ENCODE measurements at regions not wholly inside any gene's neighbourhood (a gene's known extent, or its start where the extent isn't known, plus 50 kb on each side); places are given as distances from the start of the nearest gene placed in this dataset.

DNA sequence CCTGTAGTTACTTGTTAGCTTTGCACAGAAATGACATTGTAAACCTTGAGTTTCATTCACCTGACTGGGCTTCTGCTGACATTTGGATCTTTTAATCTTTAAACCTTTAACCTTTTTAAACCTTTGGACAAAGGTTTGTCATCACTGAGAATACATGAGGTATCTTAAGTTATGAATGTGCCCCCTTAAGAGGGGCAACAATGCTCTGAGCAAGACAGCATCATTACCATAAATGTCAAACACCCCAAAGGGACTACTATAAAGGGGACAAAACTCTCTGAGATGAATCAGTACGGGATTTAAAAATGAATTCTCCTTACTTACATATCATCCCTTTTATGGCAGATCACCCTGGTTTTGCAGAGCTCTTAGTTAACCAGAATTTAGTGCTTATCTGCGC, 203.3 kb downstream of the COG6 start:
- H3K4me1 Mint-ChIP-seq (ENCODE audit: low read depth, unreplicated experiment) = no peaks in the 10 kb centered on the region
- TF ChIP-seq, protein P1, sequence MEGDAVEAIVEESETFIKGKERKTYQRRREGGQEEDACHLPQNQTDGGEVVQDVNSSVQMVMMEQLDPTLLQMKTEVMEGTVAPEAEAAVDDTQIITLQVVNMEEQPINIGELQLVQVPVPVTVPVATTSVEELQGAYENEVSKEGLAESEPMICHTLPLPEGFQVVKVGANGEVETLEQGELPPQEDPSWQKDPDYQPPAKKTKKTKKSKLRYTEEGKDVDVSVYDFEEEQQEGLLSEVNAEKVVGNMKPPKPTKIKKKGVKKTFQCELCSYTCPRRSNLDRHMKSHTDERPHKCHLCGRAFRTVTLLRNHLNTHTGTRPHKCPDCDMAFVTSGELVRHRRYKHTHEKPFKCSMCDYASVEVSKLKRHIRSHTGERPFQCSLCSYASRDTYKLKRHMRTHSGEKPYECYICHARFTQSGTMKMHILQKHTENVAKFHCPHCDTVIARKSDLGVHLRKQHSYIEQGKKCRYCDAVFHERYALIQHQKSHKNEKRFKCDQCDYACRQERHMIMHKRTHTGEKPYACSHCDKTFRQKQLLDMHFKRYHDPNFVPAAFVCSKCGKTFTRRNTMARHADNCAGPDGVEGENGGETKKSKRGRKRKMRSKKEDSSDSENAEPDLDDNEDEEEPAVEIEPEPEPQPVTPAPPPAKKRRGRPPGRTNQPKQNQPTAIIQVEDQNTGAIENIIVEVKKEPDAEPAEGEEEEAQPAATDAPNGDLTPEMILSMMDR (IDR thresholded peaks at IDR 0.05; ENCODE audit: insufficient read depth in 1 of 2, low read depth in 1 of 2, low read length in 1 of 2, severe bottlenecking in 1 of 2, unreplicated experiment in 1 of 2) = no peak
- no peak overlapping the region for H3K27ac Mint-ChIP-seq (ENCODE audit: unreplicated experiment)
- no peak for DNase-seq
- H3K4me1 ChIP-seq = peaks cover 4% of the 10 kb centered on the region; the same call in 1 of the 2 replicates
- H3K36me3 ChIP-seq (ENCODE audit: control insufficient read depth, insufficient read depth, low read length) = no peaks in the 10 kb centered on the region
- H3K9me3 Mint-ChIP-seq (ENCODE audit: unreplicated experiment) = no peaks in the 10 kb centered on the region
- H3K9me3 ChIP-seq = 0 out of 2 replicates have a peak, but pooled peaks cover 3% of the 10 kb centered on the region
- H3K36me3 Mint-ChIP-seq (ENCODE audit: insufficient read depth, unreplicated experiment) = no peaks in the 10 kb centered on the region
- H3K4me3 ChIP-seq (ENCODE audit: low read depth, low read length) = no peak overlapping the region
- CTCF ChIA-PET = no interaction called here
- H3K27me3 ChIP-seq (replicated peaks; ENCODE audit: control insufficient read depth, insufficient read depth, low read length) = no peaks in the 10 kb centered on the region; the same call in 1 of the 2 replicates
- intact Hi-C loops (cut with micrococcal nuclease; ENCODE audit: unreplicated experiment) = no loop called here
- no TSS peak for BruUV-seq (replicated peaks)
- H3K27me3 Mint-ChIP-seq (ENCODE audit: insufficient read depth, unreplicated experiment) = peaks cover 6% of the 10 kb centered on the region
- POLR2A ChIA-PET = no interaction called here
- no peak overlapping the region for H3K4me3 Mint-ChIP-seq (ENCODE audit: unreplicated experiment)

DNA sequence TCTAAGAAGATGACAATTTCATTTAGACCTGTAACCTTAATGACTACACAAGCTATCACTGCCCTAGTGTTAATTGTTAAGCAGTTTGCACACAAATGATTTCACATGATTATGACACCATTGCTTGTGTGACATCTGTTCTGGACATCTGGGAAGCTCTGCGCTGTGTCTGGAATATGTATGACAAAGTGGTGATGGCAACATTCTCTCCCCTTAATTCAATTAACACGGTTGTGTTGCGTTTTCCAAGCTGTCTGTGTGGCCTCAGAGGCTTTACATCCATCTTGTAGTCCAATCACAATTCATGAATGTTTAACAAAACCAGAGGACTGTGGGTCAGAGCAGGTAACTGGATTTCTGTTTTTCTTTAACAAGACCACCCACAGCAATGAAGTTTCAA, 204.4 kb downstream of the COG6 start:
- no peak for DNase-seq
- no peak overlapping the region for H3K4me3 Mint-ChIP-seq (ENCODE audit: unreplicated experiment)
- H3K27me3 Mint-ChIP-seq (ENCODE audit: insufficient read depth, unreplicated experiment) = peaks cover 6% of the 10 kb centered on the region
- H3K27ac Mint-ChIP-seq (ENCODE audit: unreplicated experiment) = no peak overlapping the region
- Histone ChIP-seq H3K27me3 (replicated peaks; ENCODE audit: control insufficient read depth, insufficient read depth, low read length) (no peaks in the 10 kb centered on the region; the same call in 1 of the 2 replicates), H3K4me3 (ENCODE audit: low read depth, low read length) (no peak overlapping the region), H3K4me1 (peaks cover 4% of the 10 kb centered on the region; the same call in 1 of the 2 replicates), H3K9me3 (0 out of 2 replicates have a peak, but pooled peaks cover 3% of the 10 kb centered on the region), H3K36me3 (ENCODE audit: control insufficient read depth, insufficient read depth, low read length) (no peaks in the 10 kb centered on the region)
- ChIA-PET CTCF (no interaction called here), POLR2A (no interaction called here)
- no peaks in the 10 kb centered on the region for H3K9me3 Mint-ChIP-seq (ENCODE audit: unreplicated experiment)
- H3K36me3 Mint-ChIP-seq (ENCODE audit: insufficient read depth, unreplicated experiment) = no peaks in the 10 kb centered on the region
- intact Hi-C loops (cut with micrococcal nuclease; ENCODE audit: unreplicated experiment) = no loop called here
- no peaks in the 10 kb centered on the region for H3K4me1 Mint-ChIP-seq (ENCODE audit: low read depth, unreplicated experiment)
- BruUV-seq (replicated peaks) = no TSS peak
- TF ChIP-seq, protein P1 (IDR thresholded peaks at IDR 0.05; ENCODE audit: insufficient read depth in 1 of 2, low read depth in 1 of 2, low read length in 1 of 2, severe bottlenecking in 1 of 2, unreplicated experiment in 1 of 2) = no peak

- Mint-ChIP-seq H3K9me3 (ENCODE audit: unreplicated experiment) (no peaks in the 10 kb centered on the region), H3K27me3 (ENCODE audit: insufficient read depth, unreplicated experiment) (peaks cover 11% of the 10 kb centered on the region), H3K27ac (ENCODE audit: unreplicated experiment) (no peak overlapping the region), H3K4me1 (ENCODE audit: low read depth, unreplicated experiment) (no peaks in the 10 kb centered on the region), H3K4me3 (ENCODE audit: unreplicated experiment) (no peak overlapping the region), H3K36me3 (ENCODE audit: insufficient read depth, unreplicated experiment) (no peaks in the 10 kb centered on the region)
- CTCF ChIA-PET = no interaction called here
- POLR2A ChIA-PET = no interaction called here
- no TSS peak for BruUV-seq (replicated peaks)
- TF ChIP-seq, protein P1 (IDR thresholded peaks at IDR 0.05; ENCODE audit: insufficient read depth in 1 of 2, low read depth in 1 of 2, low read length in 1 of 2, severe bottlenecking in 1 of 2, unreplicated experiment in 1 of 2) = no peak
- H3K9me3 ChIP-seq = 0 out of 2 replicates have a peak, but pooled peaks cover 2% of the 10 kb centered on the region
- intact Hi-C loops (cut with micrococcal nuclease; ENCODE audit: unreplicated experiment) = no loop called here
- peaks cover 4% of the 10 kb centered on the region; the same call in 1 of the 2 replicates for H3K4me1 ChIP-seq
- H3K36me3 ChIP-seq (ENCODE audit: control insufficient read depth, insufficient read depth, low read length) = no peaks in the 10 kb centered on the region
- no peaks in the 10 kb centered on the region for H3K27me3 ChIP-seq (replicated peaks; ENCODE audit: control insufficient read depth, insufficient read depth, low read length)
- no peak overlapping the region for H3K4me3 ChIP-seq (ENCODE audit: low read depth, low read length)
- DNase-seq = no peak
Observed at GRCh38 chr13:39862900-39863299, 207.4 kb downstream of the COG6 start.

Measured in Caco-2 (cell line).